ENCODE measurements at regions not wholly inside any gene's neighbourhood (a gene's known extent, or its start where the extent isn't known, plus 50 kb on each side); places are given as distances from the start of the nearest gene placed in this dataset.

- Histone ChIP-seq H3K4me3 (ENCODE audit: low read length in 2 of 2) (no peak overlapping the region), H3K9me3 (ENCODE audit: control insufficient read depth in 2 of 2, low read length in 2 of 2) (no peaks in the 10 kb centered on the region), H3K36me3 (ENCODE audit: control insufficient read depth in 2 of 2, insufficient read depth in 2 of 2, low read length in 2 of 2) (no peaks in the 10 kb centered on the region), H3K9ac (ENCODE audit: low read length in 2 of 2) (no peak overlapping the region), H3K27ac (ENCODE audit: low read length) (no peak overlapping the region), H3K27me3 (ENCODE audit: control insufficient read depth in 1 of 2, insufficient read depth in 2 of 2, low read length in 2 of 2) (no peaks in the 10 kb centered on the region), H3K4me1 (ENCODE audit: control insufficient read depth, insufficient read depth, low read length) (no peaks in the 10 kb centered on the region)
Observed at GRCh38 chr2:8257502-8257901, 424.4 kb upstream of the ID2 start.

GRCh38 chr2:8258406-8258805 lies 423.4 kb upstream of the ID2 start:
- Histone ChIP-seq H3K27me3 (ENCODE audit: control insufficient read depth in 1 of 2, insufficient read depth in 2 of 2, low read length in 2 of 2) (no peaks in the 10 kb centered on the region), H3K36me3 (ENCODE audit: control insufficient read depth in 2 of 2, insufficient read depth in 2 of 2, low read length in 2 of 2) (no peaks in the 10 kb centered on the region), H3K4me1 (ENCODE audit: control insufficient read depth, insufficient read depth, low read length) (no peaks in the 10 kb centered on the region), H3K9me3 (ENCODE audit: control insufficient read depth in 2 of 2, low read length in 2 of 2) (no peaks in the 10 kb centered on the region), H3K27ac (ENCODE audit: low read length) (no peak overlapping the region), H3K4me3 (ENCODE audit: low read length in 2 of 2) (no peak overlapping the region), H3K9ac (ENCODE audit: low read length in 2 of 2) (no peak overlapping the region)

GRCh38 chr2:8259106-8259840 lies 422.6 kb upstream of the ID2 start:
- Histone ChIP-seq H3K27ac (ENCODE audit: low read length) (no peak overlapping the region), H3K9me3 (ENCODE audit: control insufficient read depth in 2 of 2, low read length in 2 of 2) (no peaks in the 10 kb centered on the region), H3K9ac (ENCODE audit: low read length in 2 of 2) (no peak overlapping the region), H3K4me3 (ENCODE audit: low read length in 2 of 2) (no peak overlapping the region), H3K36me3 (ENCODE audit: control insufficient read depth in 2 of 2, insufficient read depth in 2 of 2, low read length in 2 of 2) (no peaks in the 10 kb centered on the region), H3K27me3 (ENCODE audit: control insufficient read depth in 1 of 2, insufficient read depth in 2 of 2, low read length in 2 of 2) (no peaks in the 10 kb centered on the region), H3K4me1 (ENCODE audit: control insufficient read depth, insufficient read depth, low read length) (no peaks in the 10 kb centered on the region)

GRCh38 chr2:8259841-8260178 lies 422.0 kb upstream of the ID2 start:
- H3K27ac ChIP-seq (ENCODE audit: low read length): no peak overlapping the region

GRCh38 chr2:8260213-8260612 lies 421.6 kb upstream of the ID2 start:
- Histone ChIP-seq H3K36me3 (ENCODE audit: control insufficient read depth in 2 of 2, insufficient read depth in 2 of 2, low read length in 2 of 2) (no peaks in the 10 kb centered on the region), H3K27me3 (ENCODE audit: control insufficient read depth in 1 of 2, insufficient read depth in 2 of 2, low read length in 2 of 2) (no peaks in the 10 kb centered on the region), H3K27ac (ENCODE audit: low read length) (no peak overlapping the region), H3K4me3 (ENCODE audit: low read length in 2 of 2) (no peak overlapping the region), H3K9me3 (ENCODE audit: control insufficient read depth in 2 of 2, low read length in 2 of 2) (no peaks in the 10 kb centered on the region), H3K9ac (ENCODE audit: low read length in 2 of 2) (no peak overlapping the region), H3K4me1 (ENCODE audit: control insufficient read depth, insufficient read depth, low read length) (no peaks in the 10 kb centered on the region)

More at GRCh38 chr2:8259841-8260178, 422.0 kb upstream of the ID2 start:
- Histone ChIP-seq H3K9ac (ENCODE audit: low read length in 2 of 2) (no peak overlapping the region), H3K36me3 (ENCODE audit: control insufficient read depth in 2 of 2, insufficient read depth in 2 of 2, low read length in 2 of 2) (no peaks in the 10 kb centered on the region), H3K4me3 (ENCODE audit: low read length in 2 of 2) (no peak overlapping the region), H3K27me3 (ENCODE audit: control insufficient read depth in 1 of 2, insufficient read depth in 2 of 2, low read length in 2 of 2) (no peaks in the 10 kb centered on the region), H3K4me1 (ENCODE audit: control insufficient read depth, insufficient read depth, low read length) (no peaks in the 10 kb centered on the region), H3K9me3 (ENCODE audit: control insufficient read depth in 2 of 2, low read length in 2 of 2) (no peaks in the 10 kb centered on the region)

GRCh38 chr2:8263901-8264300 lies 418.0 kb upstream of the ID2 start:
- Histone ChIP-seq H3K9ac (ENCODE audit: low read length in 2 of 2) (no peak overlapping the region), H3K9me3 (ENCODE audit: control insufficient read depth in 2 of 2, low read length in 2 of 2) (no peaks in the 10 kb centered on the region), H3K36me3 (ENCODE audit: control insufficient read depth in 2 of 2, insufficient read depth in 2 of 2, low read length in 2 of 2) (no peaks in the 10 kb centered on the region), H3K27me3 (ENCODE audit: control insufficient read depth in 1 of 2, insufficient read depth in 2 of 2, low read length in 2 of 2) (no peaks in the 10 kb centered on the region), H3K4me1 (ENCODE audit: control insufficient read depth, insufficient read depth, low read length) (peaks cover 3% of the 10 kb centered on the region), H3K4me3 (ENCODE audit: low read length in 2 of 2) (no peak overlapping the region), H3K27ac (ENCODE audit: low read length) (no peak overlapping the region)

- H3K9ac ChIP-seq (ENCODE audit: low read length in 2 of 2): no peak overlapping the region
- no peak overlapping the region for H3K4me3 ChIP-seq (ENCODE audit: low read length in 2 of 2)
- no peaks in the 10 kb centered on the region for H3K36me3 ChIP-seq (ENCODE audit: control insufficient read depth in 2 of 2, insufficient read depth in 2 of 2, low read length in 2 of 2)
- H3K9me3 ChIP-seq (ENCODE audit: control insufficient read depth in 2 of 2, low read length in 2 of 2): no peaks in the 10 kb centered on the region
- no peaks in the 10 kb centered on the region for H3K27me3 ChIP-seq (ENCODE audit: control insufficient read depth in 1 of 2, insufficient read depth in 2 of 2, low read length in 2 of 2)
- H3K4me1 ChIP-seq (ENCODE audit: control insufficient read depth, insufficient read depth, low read length): peaks cover 3% of the 10 kb centered on the region
- no peak overlapping the region for H3K27ac ChIP-seq (ENCODE audit: low read length)
Observed at GRCh38 chr2:8264981-8265380, 416.9 kb upstream of the ID2 start.

- Histone ChIP-seq H3K27ac (ENCODE audit: low read length) (no peak overlapping the region), H3K9me3 (ENCODE audit: control insufficient read depth in 2 of 2, low read length in 2 of 2) (no peaks in the 10 kb centered on the region), H3K36me3 (ENCODE audit: control insufficient read depth in 2 of 2, insufficient read depth in 2 of 2, low read length in 2 of 2) (no peaks in the 10 kb centered on the region), H3K4me1 (ENCODE audit: control insufficient read depth, insufficient read depth, low read length) (peaks cover 3% of the 10 kb centered on the region), H3K27me3 (ENCODE audit: control insufficient read depth in 1 of 2, insufficient read depth in 2 of 2, low read length in 2 of 2) (no peaks in the 10 kb centered on the region), H3K4me3 (ENCODE audit: low read length in 2 of 2) (no peak overlapping the region), H3K9ac (ENCODE audit: low read length in 2 of 2) (no peak overlapping the region)
Observed at GRCh38 chr2:8265476-8266226, 416.2 kb upstream of the ID2 start.

GRCh38 chr2:8266563-8266962 lies 415.3 kb upstream of the ID2 start:
- no peaks in the 10 kb centered on the region for H3K36me3 ChIP-seq (ENCODE audit: control insufficient read depth in 2 of 2, insufficient read depth in 2 of 2, low read length in 2 of 2)
- H3K9me3 ChIP-seq (ENCODE audit: control insufficient read depth in 2 of 2, low read length in 2 of 2): no peaks in the 10 kb centered on the region
- H3K9ac ChIP-seq (ENCODE audit: low read length in 2 of 2): no peak overlapping the region
- H3K4me3 ChIP-seq (ENCODE audit: low read length in 2 of 2): no peak overlapping the region
- no peaks in the 10 kb centered on the region for H3K27me3 ChIP-seq (ENCODE audit: control insufficient read depth in 1 of 2, insufficient read depth in 2 of 2, low read length in 2 of 2)
- H3K4me1 ChIP-seq (ENCODE audit: control insufficient read depth, insufficient read depth, low read length): peaks cover 3% of the 10 kb centered on the region
- H3K27ac ChIP-seq (ENCODE audit: low read length): no peak overlapping the region

GRCh38 chr2:8267048-8267447 lies 414.8 kb upstream of the ID2 start:
- no peaks in the 10 kb centered on the region for H3K36me3 ChIP-seq (ENCODE audit: control insufficient read depth in 2 of 2, insufficient read depth in 2 of 2, low read length in 2 of 2)
- H3K27ac ChIP-seq (ENCODE audit: low read length): no peak overlapping the region
- peaks cover 3% of the 10 kb centered on the region for H3K4me1 ChIP-seq (ENCODE audit: control insufficient read depth, insufficient read depth, low read length)
- no peak overlapping the region for H3K9ac ChIP-seq (ENCODE audit: low read length in 2 of 2)
- no peak overlapping the region for H3K4me3 ChIP-seq (ENCODE audit: low read length in 2 of 2)
- no peaks in the 10 kb centered on the region for H3K27me3 ChIP-seq (ENCODE audit: control insufficient read depth in 1 of 2, insufficient read depth in 2 of 2, low read length in 2 of 2)
- no peaks in the 10 kb centered on the region for H3K9me3 ChIP-seq (ENCODE audit: control insufficient read depth in 2 of 2, low read length in 2 of 2)

- Histone ChIP-seq H3K36me3 (ENCODE audit: control insufficient read depth in 2 of 2, insufficient read depth in 2 of 2, low read length in 2 of 2) (no peaks in the 10 kb centered on the region), H3K4me3 (ENCODE audit: low read length in 2 of 2) (no peak overlapping the region), H3K9me3 (ENCODE audit: control insufficient read depth in 2 of 2, low read length in 2 of 2) (no peaks in the 10 kb centered on the region), H3K27me3 (ENCODE audit: control insufficient read depth in 1 of 2, insufficient read depth in 2 of 2, low read length in 2 of 2) (no peaks in the 10 kb centered on the region), H3K4me1 (ENCODE audit: control insufficient read depth, insufficient read depth, low read length) (peaks cover 3% of the 10 kb centered on the region), H3K9ac (ENCODE audit: low read length in 2 of 2) (no peak overlapping the region), H3K27ac (ENCODE audit: low read length) (no peak overlapping the region)
Observed at GRCh38 chr2:8267721-8268120, 414.1 kb upstream of the ID2 start.

Data from stomach smooth muscle (tissue), 2 donors.